NOMO-1 (cell line): ENCODE measurements at regions not wholly inside any gene's neighbourhood (a gene's known extent, or its start where the extent isn't known, plus 50 kb on each side); places are given as distances from the start of the nearest gene placed in this dataset.

Source experiments
- DNase-seq, 2 experiments: peaks; one replicate each; lab custom pipeline; 2025; ENCODE audit not compliant: unreplicated experiment in 2 of 2; lab: John Stamatoyannopoulos, UW

DNA sequence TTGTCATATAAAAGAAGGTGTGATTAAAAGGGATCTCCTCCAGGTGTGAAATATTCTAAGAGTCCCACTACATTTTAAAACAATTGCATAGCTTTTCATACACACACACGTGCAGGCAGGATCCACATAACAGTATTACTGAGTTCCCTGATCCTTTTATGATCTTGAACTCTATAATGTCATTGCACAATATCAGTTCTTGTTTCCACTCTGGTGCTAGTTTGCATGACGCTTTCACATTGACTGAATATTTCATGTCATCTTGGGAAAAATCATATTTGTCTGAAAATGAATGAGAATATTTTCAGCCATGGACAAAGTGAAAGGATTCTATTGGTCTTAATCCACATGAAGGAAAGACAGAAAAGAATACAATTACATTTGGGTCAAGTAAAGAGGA is 703.8 kb downstream of the CDH8 start:
- DNase-seq: no peak

DNA sequence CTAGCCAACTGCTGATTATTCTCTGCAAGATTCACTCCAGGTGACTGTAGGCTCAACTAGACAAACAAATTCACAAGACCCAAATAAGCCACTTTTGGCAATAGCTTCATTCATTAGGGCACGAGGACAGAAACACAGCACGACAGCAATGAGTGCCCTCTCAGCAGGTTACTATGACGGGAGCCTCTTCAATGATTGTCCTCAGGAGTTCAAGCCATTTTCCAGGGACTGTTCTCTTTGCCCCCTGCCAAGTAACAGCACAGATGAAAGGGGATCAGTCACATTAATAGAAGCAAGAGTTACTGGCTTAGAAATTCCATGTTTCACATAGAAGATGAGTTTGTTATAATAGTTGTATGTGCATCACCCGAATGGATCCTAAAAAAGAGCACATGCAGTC is 712.2 kb downstream of the CDH8 start:
- DNase-seq: no peak

DNA sequence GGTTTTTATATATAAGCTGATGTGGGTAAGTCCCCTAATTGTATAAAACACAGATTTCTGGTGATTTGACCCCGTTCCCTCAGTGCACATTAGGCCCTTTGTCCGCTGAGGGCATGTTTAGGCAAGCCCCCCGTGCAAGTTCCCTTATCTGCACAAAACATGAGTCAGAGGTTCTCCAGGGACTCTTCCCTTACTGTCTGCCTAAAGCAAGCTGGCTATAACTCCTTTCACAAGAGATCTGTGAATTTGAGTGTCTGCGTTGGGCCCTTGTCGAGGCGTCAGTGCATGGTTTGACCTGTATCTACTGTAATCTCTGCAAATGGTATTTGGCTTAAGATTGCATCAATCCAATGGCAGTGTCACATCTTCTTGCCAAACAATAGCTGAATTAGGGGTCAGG is 712.8 kb downstream of the CDH8 start:
- DNase-seq: no peak

DNA sequence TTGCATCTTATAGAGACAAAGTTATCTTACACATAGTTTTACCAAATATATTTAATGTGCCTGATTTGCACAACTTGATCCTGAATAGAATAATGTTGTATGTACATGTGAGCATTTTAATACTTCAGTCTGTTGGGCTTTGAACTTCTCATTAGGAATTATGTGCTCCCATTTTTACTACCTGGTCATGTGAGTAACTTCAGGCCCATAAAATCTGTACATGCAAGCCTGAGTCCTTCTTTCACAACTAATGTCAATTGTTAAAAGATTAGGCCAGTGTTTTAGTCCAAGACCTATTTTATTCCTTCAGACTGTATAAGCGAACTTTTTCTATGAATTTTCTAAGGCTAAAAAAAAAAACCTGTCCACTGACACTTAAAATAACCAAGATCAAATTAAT is 715.4 kb downstream of the CDH8 start:
- DNase-seq: no peak

DNA sequence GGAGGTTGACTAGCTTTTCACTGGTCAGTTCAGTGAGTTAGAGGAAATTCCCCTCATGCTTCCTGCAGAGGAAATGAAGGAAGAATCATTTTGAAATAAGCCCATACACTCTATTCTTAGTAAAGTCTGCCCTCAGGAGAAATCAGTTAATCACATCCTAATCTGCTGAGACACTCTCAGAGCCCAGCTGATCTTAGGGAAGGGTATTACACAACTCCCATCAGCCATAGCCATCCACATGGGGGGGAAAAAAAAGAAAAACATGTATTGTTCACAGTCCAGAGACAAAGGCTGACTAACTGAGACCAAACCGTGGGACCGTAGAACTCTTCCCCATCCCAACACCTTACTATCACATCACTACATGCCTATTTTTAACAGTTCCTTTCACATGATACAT is 722.3 kb downstream of the CDH8 start:
- DNase-seq: no peak

DNA sequence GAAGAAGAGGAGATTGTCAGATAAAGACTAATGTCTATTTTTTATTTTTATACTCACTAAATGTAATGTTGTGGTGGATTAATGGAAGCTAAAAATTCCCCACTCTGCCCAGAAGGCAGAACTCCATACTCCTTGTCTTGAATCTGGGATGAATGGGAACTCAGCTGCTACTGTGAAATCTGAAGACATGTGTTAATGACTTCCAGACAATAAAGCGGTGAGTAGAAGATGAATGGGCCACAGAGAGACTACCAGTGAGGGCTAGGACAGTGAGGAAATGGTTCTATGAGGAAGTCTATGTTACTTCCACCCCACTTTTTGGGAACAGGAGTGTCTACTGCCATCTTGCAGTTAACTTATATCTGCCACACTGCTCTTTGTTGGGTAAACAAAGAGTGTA is 726.9 kb downstream of the CDH8 start:
- DNase-seq: no peak

DNA sequence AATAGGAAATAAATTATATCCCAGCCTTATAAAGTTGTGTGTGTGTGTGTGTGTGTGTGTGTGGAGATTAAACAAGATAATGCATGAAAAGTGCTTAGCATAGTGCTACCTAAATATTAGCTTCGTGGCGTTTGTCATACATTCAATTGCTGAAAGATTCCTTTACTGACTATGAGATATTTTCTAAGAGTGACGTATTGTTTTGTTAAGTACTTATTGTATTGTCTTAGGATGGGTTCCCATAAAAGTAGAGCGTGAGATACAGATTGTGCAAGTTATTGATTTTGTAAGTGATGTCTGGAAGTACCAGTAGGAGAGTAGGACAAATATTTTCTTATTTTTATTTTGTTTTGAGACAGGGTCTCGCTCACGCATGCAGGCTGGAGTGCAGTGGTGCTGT is 730.0 kb downstream of the CDH8 start:
- DNase-seq: no peak

DNA sequence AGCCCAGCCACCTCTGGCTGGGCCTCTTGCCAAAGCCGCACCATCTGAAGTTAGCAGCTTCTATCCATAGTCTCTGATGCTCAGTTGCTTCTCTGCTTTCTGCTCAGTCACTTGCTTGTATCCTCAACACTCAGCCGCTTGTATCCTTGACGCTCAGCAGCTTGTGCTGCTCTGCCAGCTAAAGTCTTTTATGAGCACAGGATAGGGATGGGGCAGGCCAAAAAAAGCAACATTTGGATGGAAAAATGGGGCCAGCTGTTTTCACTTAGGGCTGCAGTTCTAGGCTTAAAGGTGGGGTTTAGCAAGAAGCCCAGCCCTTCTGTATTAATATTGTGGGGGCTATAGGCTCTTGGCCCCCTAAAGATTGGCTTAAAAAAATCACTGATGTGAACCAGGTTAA is 739.4 kb downstream of the CDH8 start:
- no peak for DNase-seq

DNA sequence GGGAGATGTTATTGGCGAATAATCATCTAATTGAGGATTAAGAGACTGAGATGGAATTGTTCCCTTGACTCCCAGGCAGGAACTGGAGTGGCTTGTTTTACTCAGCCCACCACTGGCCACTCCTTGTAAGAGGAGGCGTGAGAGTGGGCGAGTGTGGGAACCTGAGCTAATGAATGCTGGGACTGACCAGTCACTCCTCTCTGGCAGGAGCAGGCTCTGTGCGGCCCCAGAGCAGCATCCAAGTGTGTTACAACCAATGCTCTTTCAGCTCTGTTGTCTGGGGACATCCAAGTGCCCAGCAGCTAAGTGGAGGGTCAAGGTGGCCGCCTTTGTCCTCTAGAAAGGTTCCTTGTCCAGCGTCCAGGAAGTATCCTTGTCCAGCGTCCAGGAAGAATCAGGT is 739.9 kb downstream of the CDH8 start:
- DNase-seq: no peak

DNA sequence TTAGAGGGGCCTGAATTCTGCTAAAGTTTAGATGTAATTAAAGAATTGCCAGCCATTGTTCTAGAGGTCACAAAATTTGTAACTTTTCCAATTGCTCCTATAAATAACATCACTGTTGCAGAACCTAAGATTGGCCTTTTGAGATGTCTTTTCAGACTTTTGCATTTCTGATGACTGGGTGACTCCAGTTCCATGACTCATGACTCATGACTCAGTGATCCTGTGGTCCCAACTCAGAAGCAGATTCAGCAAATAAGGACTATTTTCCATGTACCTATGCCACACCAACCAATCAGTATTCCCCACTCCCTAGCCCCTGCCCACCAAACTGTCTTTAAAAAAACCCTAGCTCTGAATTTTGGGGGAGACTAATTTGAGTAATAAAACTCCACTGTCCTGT is 740.9 kb downstream of the CDH8 start:
- DNase-seq: no peak

DNA sequence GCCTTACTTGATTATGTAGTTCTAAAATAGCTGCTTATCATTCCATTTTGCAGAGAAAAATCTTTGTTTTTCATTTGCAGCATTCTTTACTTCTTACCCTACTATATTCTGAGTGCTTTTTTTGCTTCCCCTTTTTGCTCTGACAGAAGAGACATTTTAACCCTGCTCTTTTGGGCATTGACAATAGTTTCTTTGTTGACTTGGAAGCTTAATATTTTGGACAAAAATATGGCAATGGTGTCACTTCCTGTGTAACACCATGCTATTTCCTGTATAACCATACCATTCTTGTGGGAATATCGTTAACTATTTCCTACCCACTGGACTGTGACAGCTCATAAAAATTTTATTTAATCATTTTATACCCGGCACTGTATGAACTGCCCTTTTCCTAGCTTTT is 747.1 kb downstream of the CDH8 start:
- no peak for DNase-seq

DNA sequence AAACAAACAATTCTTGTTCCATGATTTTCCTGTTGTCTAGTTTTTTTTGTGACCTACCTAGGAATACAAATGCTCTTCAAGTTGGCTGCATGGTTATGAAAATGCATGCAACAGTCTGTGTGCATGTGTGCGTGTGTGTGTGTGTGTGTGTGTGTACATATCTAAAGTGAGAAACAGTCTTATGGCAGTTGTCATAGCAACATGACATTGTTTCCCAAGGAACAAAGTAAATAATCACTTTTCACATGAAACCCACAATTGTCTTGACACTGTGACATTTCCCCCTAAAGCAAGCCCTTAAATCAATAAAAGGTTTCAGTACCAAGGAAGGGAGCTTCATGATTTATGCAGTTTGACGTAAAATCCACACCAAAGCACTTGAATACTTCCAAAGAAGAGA is 758.4 kb downstream of the CDH8 start:
- DNase-seq: no peak

DNA sequence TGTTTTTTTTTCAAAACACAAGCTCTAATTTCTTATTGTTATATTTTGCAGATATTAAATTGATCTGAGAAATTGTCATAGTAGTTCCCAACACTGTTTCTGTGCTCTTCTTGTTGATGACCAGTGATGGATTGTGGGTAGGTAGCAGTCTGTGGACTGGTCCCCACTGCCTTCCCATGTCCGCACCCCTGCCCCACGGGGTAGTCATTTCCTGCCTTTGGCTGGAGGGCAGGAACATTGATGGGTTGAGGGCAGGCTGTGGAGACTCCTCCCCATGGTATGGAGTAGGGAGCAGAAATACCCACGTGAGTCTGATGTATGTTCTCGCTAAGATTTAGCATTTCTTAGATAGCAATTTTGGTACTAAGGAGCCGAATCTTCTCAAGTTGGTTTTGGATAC is 762.0 kb downstream of the CDH8 start:
- DNase-seq: no peak

DNA sequence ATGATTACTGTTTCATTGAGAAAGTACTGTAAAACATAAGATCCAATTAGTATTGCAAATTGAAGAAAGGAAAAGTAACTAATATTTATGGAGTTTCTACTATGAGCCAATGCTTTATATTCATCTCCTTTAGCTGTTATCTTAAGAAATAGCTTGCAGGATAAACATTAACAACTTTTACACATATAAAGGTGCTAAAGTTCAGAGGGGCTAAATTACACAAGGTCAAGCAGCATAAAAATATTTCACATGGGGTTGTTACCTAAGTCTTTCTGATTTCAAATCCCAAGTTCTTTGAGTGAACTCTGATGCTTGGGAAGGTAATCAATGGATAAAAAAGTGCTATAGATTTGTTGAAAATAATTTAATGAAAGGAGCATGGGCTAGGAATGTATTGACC is 765.5 kb downstream of the CDH8 start:
- DNase-seq: no peak

DNA sequence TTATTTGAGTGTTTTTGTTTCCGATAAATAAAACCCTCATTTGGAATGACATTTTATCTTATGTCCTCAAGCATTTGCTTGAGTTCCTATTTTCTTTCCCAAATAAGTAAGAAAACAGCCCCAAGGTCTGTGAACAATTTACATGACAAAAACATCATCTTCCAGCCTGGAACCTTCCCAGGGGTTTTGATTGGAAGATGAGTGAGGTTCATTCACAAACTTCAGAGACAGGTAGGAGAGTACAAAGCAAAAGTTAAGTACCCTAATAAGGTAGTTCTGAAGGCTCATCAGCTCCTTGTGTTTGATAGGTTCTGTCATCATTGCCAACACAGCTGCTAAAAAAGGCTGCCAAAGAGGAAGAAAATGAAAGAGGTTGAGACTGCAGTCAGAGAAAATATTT is 772.8 kb downstream of the CDH8 start:
- no peak for DNase-seq

DNA sequence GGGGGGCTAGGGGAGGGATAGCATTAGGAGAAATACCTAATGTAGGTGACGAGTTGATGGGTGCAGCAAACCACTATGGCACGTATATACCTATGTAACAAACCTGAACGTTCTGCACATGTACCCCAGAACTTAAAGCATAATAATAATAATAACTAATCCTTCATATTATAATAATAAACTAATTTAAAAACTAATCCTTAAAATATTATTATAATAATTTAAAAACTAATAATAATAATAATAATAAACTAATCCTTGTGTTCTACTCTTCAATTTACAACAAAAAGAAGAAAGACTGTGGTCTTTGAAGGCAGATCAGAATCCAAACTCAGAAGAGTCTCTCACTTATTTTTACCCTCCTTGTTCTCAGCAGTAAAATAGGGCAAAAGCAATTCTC is 774.9 kb downstream of the CDH8 start:
- DNase-seq: no peak

DNA sequence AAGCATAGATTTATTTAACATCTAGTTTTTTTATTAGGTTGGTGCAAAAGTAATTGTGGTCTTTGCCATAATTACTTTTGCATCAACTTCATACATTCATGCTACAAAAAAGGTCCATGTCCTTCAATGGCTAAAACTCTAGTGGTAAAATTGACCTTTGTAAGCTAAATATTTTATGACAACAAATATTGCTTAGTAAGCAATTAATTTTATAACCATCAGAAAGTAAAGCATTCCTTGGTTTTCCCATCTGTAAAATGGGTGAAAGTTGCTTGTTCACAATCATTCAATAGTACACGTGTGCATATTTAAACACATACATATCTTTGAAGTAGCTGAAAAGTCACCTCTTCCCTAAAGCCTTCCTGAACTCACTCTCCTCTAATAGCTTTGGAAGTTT is 789.6 kb downstream of the CDH8 start:
- DNase-seq: no peak

DNA sequence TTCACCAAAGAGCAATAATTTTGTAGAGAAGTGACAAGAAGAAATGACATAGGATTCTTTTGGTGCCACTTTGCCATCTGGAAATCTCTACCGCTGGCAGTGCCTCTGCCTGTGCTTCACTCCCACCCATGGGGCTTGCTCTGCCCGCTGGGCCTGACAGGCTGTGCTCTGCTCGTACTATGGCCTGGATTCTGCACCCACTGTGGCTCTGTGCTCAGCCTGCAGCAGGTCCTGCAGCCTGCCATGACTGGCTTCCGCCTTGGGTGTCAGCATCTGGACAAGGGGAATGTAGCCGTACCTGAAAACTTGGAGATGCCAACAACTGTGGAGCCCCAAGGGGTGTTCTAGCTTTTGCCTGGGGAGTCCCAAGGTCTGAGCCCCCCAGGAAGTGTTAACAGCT is 792.3 kb downstream of the CDH8 start:
- DNase-seq: no peak

DNA sequence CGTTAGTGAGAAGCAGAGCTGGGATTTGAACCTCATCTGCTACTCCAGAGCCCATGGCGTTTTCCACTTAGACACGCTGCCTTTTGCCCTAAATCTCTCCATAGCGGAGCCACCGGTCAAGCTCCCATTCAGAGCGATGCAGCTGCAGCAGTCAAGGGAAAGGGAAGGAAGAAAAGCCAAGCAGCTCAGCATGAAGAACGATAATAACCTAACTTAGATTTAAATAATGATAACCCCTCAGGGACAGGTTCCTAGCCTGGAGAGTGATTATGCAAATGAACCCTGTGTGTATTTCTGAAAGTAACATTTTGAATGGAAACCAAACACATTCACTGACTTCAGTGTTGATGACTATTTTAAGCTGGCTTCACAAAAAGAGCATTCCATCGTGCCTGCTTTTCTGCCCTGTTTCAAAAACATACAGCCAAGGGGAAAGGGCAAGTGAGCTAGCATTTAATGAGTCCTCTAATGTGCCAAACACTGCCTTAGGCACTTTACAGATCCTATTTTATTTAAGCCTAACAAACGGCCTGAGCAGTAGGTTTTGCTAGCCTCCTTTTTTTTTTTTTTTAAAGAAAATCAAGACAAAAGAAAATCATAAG is 798.3 kb downstream of the CDH8 start:
- no peak for DNase-seq

DNA sequence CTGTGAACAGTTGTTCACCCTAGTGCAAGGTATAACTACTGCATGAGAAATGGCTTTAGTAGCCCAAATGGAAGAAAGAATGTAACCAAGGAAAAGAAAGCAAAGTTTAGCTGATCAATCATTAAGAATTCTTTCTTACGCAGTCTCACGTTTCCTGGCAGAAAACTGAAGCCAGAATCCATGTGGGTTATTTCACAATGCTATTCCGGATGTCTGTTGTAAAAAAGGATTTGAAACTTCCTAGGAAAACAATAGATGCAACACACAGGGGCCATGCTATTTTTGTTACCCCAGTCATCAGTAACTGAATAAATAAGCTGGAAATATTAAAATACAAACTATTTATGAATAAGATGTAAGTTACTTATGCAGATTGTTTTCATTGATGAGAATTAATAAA is 802.5 kb downstream of the CDH8 start:
- no peak for DNase-seq

DNA sequence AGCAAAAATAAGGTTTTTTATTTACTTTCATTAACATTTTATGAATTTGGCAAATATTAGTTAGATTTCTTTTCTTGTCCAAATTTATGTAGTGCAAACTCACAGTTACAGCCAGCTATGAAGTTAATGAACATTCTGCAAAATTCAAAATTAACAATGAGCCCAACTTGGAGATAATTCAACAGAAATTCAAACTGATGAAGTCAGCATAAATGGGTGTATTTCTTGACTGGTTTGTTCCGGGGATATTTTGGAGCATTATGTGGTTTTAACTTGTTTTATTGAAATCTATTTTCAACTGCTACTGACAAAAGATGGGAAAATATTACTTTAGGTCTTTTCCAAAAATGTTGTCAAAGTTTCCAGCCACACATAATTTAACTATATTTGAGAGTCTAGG is 807.9 kb downstream of the CDH8 start:
- DNase-seq: no peak

DNA sequence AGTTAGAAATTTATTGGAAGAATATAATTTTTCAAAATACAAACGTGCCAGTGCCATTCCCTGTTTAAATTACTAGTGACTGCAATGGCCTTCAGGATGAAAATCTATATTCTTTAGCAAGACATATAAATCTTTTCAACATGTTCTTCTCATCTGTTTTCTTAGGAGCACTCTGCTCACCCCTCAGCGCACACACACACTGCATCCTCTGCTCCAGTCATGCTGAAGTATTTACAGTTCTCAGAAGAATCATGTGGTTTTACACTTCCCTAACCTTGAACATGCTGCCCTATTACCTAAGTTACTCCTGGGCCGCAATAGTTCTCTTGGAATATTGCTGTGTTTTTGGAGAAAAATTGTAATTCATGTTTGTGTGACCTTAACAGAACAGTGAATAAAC is 820.6 kb downstream of the CDH8 start:
- DNase-seq: no peak

DNA sequence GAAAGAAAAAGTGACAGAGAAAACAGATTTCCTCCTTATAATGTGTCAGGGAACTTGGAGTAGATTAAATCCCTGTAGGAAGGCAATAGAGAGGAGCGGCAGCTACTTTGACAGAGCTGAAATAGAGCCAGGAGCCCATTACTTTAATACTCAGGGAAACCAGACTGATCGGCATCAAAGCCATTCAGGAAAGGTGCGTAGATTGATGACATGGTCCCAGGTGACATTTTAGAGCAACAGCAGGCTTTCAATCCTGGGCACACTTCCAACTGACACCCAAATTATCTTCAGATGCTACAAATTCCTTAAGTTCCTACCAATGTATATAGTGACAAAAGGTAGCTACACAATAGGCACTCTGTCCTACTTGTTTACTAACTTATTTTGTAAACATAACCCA is 821.5 kb downstream of the CDH8 start:
- DNase-seq: no peak

DNA sequence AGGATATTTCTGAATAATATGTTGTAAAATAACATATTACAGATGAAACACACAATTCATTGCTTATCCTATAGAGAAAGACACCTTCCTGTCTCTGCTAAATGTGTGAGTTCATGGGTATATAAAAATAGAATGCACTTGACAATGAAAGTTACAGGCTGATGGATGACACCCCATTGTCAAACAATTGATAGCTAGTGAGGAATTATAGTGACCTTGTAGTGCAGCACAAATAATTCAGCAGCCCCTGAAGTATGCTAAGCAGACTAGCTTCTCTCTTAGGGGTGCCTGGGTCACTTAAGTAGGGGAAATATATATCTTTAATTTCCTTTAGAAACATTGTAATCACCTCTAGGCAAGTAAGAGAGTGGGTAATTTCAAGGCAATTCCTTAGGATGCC is 826.2 kb downstream of the CDH8 start:
- DNase-seq: no peak
